ENCODE measurements at regions not wholly inside any gene's neighbourhood (a gene's known extent, or its start where the extent isn't known, plus 50 kb on each side); places are given as distances from the start of the nearest gene placed in this dataset.
A peak's percentile ranks its signal among the peaks of the same experiment; 100 is the strongest.

GRCh38 chr4:186473933-186474332 is 81.4 kb downstream of the MTNR1A start (continued):
- TF ChIP-seq TOX (CRISPR knock-in tag; IDR thresholded peaks at IDR 0.05; ENCODE audit: borderline replicate concordance) = no peak
- TF ChIP-seq POU6F1 (CRISPR knock-in tag; IDR thresholded peaks at IDR 0.05; ENCODE audit: borderline replicate concordance, low read depth) = no peak

GRCh38 chr4:186472948-186473347 is 82.4 kb downstream of the MTNR1A start:
- TF ChIP-seq ZNF70 (CRISPR knock-in tag; IDR thresholded peaks at IDR 0.05) (no peak), ZFP3 (CRISPR knock-in tag; IDR thresholded peaks at IDR 0.05) (no peak)

GRCh38 chr4:186471441-186471840 is 83.9 kb downstream of the MTNR1A start:
- no peak for ATAC-seq
- TF ChIP-seq ZNF70 (CRISPR knock-in tag; IDR thresholded peaks at IDR 0.05) = no peak
- no peak for TF ChIP-seq ISL1 (CRISPR knock-in tag; IDR thresholded peaks at IDR 0.05)
- TF ChIP-seq RARB (CRISPR knock-in tag; IDR thresholded peaks at IDR 0.05) = no peak
- TF ChIP-seq ZC3H10 (CRISPR knock-in tag; IDR thresholded peaks at IDR 0.05) = no peak
- TF ChIP-seq POU6F1 (CRISPR knock-in tag; IDR thresholded peaks at IDR 0.05; ENCODE audit: borderline replicate concordance, low read depth) = no peak
- TF ChIP-seq PPARA (CRISPR knock-in tag; IDR thresholded peaks at IDR 0.05; ENCODE audit: borderline replicate concordance) = no peak
- TF ChIP-seq ZNF8 (CRISPR knock-in tag; IDR thresholded peaks at IDR 0.05) = no peak

More at GRCh38 chr4:186472948-186473347, 82.4 kb downstream of the MTNR1A start:
- 0 out of 3 replicates have a peak, but pooled peaks have one; percentile 37 for ATAC-seq

- no peak for ATAC-seq
- TF ChIP-seq GLIS3 (CRISPR knock-in tag; IDR thresholded peaks at IDR 0.05) (no peak), ZC3H10 (CRISPR knock-in tag; IDR thresholded peaks at IDR 0.05) (no peak), OSR1 (CRISPR knock-in tag; IDR thresholded peaks at IDR 0.05) (no peak), ESRRG (CRISPR knock-in tag; IDR thresholded peaks at IDR 0.05) (no peak), PATZ1 (CRISPR knock-in tag; IDR thresholded peaks at IDR 0.05; ENCODE audit: borderline replicate concordance) (no peak), TOX (CRISPR knock-in tag; IDR thresholded peaks at IDR 0.05; ENCODE audit: borderline replicate concordance) (no peak), ZFP30 (CRISPR knock-in tag; IDR thresholded peaks at IDR 0.05) (no peak), TSHZ2 (CRISPR knock-in tag; IDR thresholded peaks at IDR 0.05) (no peak), ISL1 (CRISPR knock-in tag; IDR thresholded peaks at IDR 0.05) (no peak), PPARA (CRISPR knock-in tag; IDR thresholded peaks at IDR 0.05; ENCODE audit: borderline replicate concordance) (no peak), SNAI2 (CRISPR knock-in tag; IDR thresholded peaks at IDR 0.05) (no peak), RARB (CRISPR knock-in tag; IDR thresholded peaks at IDR 0.05) (no peak), ARNTL (CRISPR knock-in tag; IDR thresholded peaks at IDR 0.05; ENCODE audit: borderline replicate concordance, low read depth) (no peak), ZNF8 (CRISPR knock-in tag; IDR thresholded peaks at IDR 0.05) (no peak), POU6F1 (CRISPR knock-in tag; IDR thresholded peaks at IDR 0.05; ENCODE audit: borderline replicate concordance, low read depth) (no peak), ZFP3 (CRISPR knock-in tag; IDR thresholded peaks at IDR 0.05) (no peak), CREB5 (CRISPR knock-in tag; IDR thresholded peaks at IDR 0.05; ENCODE audit: low read depth) (no peak), ZNF70 (CRISPR knock-in tag; IDR thresholded peaks at IDR 0.05) (no peak)
These were observed 97.3 kb downstream of the MTNR1A start for GRCh38 chr4:186458050-186458449.

All from SK-N-SH treated with all-trans-retinoic acid at 6 μM for 48 hours (cell line).